GM21381 (cell line): ENCODE measurements at regions not wholly inside any gene's neighbourhood (a gene's known extent, or its start where the extent isn't known, plus 50 kb on each side); places are given as distances from the start of the nearest gene placed in this dataset.

Source experiments
- ATAC-seq: cut with Tn5 transposase; IDR thresholded peaks from one replicate; pipeline ENCODE4 v1.9.1; 2021; ENCODE audit warnings: mild to moderate bottlenecking, moderate library complexity; ENCODE audit not compliant: unreplicated experiment

DNA sequence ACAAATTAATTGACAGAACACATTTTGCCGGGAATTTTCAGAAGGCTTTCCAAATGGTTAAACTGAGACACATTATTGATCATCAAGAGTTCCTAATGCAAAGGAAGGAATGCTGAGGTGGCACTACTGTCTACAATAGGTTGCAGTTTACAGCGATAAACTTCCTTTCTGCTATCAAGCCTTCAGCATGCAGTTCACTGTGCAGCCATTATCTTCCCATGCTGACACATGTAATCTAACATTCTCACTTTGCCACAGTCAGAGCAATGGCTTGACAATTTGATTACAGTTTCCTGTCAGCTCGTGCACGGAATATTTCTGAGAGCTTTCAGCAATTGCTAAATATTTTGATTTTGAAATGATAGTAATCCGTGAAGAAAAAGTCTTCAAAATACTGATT is 166.9 kb upstream of the PRMT6 start:
- ATAC-seq = no peak

DNA sequence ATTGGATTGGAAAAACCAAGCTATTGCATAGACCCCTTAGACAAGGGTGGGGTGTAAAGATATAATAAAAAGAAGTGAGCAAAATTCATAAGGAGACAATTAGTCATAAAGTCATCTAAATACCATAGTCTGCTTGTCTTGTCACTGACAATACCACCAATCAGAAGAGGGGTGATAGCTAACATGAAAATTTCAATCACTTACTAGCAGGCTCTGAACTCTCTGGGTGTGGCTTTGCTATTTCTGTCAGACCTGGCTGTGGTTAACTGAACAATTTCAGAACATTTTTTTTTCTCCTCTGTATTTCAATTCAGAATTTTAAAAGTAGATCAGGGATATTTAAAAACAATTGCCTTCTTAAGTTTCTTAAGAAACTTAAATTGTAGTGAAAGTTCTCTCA is 158.5 kb upstream of the PRMT6 start:
- no peak for ATAC-seq

DNA sequence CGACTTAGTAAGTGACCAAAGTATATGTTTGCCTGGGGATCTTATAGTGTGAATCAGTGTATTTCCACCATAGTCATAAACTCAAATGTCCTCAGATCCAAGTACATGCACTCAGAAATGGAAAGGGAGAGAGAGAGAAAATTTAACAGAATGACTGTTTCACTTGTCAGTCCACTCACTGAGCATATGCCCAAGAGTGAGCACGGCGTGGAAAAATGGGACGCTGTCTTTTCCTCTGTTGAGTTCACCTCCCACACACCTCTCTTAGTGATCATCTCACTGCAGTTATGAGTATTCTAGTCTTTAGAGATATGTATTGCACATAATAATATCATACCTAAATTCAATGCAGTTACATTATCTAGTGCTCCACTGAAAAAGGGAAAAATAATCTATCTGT is 156.8 kb upstream of the PRMT6 start:
- ATAC-seq = no peak

DNA sequence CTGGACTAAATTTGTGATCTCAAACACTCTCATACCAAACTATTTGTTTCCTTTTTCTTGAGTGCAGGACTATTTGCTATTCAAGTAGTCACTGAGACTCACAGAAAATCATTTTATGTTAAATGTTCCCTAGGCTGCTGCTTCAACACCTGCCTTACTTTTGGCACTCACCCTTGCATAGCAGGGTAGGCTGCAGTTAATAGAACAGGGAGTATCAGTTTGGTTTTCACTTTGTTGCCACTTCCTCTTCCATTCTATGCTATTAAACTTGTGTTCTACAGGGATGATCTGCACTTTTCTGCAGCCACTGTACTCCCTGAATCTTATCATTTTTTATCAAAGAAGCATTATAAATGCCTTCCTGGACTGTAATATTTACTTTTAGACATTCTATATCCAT is 148.7 kb upstream of the PRMT6 start:
- peak; percentile 100 for ATAC-seq

DNA sequence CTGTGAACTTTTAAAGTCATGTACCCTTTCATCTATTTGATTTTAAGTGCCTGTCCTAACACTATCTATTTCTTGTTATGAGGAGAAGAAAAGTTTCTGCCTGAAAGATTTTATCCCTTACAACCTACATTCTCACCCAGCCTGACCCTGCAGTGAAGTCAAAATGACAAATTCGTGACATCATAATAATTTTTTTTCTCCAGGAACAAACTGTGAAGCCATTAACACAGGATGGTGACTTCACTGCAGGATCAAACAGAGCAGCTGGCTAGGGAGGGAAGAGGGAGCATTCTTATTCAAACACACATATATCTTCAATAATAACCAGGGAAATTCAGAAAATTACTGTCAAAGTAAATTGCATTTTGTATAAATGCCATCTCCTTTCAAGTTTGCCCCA is 147.8 kb upstream of the PRMT6 start:
- ATAC-seq = no peak

DNA sequence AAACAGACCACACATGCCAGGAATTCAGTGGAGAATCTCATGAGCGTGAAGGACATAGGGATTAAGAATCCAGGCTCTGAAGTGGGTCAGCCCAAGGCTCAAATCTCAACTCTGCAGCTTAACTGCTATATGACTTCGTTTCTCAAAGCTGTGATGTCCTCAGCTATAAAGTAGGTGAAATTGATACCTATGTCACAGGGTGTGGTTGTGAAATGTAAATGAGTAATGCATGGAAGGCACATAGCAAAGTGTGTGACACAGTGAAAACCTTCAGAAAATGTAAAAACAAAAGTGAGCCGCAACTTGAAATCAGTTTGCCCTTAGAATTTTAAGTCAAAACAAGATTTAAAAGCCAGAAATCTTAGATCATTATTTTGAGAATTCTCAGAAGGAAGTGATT is 145.7 kb upstream of the PRMT6 start:
- no peak for ATAC-seq

DNA sequence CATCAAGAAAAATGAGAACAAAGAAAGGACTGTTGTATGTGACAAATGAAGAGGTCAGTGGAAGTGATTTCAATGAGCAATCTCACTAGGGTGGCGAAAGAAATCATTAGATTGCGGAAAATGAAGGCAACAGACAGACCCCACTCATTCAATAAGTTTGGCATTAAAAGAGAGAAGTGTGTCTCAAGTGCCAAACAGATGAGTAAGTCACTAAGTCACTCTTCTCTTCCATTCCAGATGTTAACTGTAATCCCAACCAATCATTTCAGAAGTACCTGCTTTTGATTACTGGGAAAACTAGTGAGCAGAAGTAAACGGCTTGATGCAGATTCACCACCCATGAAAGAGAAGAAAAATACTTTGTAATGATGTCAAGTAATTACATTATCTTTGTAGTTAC is 144.3 kb upstream of the PRMT6 start:
- ATAC-seq = no peak

DNA sequence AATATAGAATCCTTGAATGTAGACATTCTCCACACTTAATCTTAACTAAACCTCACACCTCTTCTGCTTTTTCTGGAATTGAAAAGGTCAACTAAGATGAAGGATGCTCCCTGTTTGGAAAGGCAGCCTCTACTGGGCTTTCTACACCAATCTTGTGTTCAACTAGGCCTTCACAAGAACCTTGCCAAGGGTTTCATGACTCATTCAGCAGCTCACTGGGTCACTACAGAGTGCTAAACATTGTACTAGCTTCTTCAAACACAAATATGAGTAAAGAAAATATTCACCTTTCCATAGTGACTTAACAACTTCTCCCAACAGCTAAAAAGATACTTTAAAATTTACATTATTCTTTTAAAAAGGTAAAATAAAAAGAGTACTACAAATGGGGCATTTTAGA is 135.3 kb upstream of the PRMT6 start:
- ATAC-seq = no peak

DNA sequence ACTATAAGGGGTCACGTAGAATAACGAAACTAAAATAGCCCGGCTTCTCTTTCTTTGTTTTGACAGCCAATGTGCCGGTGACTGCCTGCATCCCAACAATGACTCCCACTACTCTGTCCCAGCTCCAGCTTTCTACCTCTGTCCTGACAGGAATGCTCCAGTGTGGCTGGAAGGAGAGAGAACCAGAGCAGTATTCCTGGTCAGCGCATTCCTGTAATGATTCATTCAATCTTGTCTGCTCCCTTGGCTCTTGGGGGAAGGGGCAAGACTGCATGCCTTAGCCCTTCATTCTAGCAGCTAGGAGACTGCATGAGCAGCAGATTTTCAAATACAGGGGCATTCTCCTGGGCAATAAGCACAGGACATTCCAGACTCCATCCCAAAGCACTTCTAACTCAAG is 132.1 kb upstream of the PRMT6 start:
- no peak for ATAC-seq

DNA sequence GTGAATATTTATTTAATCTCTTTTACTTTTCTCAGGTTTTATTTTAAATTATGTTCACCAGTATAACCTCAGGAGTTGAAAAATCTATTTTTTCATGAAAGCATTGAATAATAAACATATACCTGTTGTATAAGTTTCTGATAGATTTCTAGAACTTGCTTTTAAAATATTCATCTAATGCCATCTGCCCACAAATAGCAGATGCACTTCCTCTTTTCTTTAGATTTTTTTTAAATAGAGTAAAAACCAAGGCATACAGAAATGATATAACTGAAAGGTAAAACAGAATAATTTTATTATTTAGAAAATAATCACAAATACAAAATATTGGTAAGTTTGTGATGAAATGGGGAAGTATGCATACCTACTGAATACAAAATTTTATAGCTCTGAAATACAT is 130.7 kb upstream of the PRMT6 start:
- no peak for ATAC-seq

DNA sequence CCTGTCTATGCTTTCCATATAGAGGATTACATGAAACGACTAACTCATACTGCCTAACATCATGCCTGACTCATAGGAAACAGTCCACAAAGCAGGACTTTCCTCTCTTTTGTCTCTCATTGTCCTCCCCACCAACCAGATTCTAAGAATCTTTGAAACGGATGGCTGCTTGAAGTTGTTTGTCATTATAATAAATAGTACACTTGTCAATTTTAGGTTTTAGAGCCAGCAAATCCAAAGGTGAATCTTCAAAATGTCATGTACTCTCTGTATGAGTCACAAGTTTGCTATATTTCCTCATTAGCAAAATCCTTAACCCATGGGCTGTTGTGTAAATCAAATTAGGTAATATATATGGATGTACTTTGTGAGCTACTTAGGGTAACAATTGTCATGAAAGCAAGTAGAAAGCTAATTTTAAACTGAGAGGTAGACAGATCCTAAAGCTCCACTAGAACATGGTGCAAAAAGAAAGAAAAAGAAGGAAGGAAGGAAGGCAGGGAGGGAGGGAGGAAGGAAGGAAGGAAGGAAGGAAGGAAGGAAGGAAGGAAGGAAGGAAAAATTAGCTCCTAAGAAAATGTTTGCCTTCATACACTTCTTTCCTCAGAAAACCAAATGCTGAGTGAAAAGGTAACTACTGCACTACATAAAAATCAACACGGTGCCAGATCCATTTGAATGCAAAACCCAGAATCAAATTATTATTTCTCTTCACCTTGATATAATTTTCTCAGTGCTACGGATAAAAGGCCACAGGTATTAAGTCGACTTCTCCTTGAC is 129.5 kb upstream of the PRMT6 start:
- ATAC-seq = no peak

DNA sequence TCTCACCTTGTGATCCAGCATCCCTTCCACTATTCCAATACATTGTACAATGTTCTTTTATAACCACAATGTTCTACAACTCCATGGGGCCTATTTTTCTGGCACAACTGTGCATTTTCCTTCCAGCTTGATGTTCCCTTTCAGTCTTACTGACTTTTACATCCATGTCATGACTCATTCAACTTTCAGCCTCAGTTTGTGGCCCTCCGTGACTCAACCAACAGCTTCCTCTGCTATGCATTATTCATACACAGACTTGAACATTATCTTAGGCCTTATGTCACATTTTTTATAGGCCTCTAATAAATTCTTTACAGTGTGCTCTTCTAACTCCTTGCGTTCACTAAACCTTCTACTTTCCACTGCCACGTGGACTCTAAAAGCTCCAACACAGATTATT is 119.4 kb upstream of the PRMT6 start:
- no peak for ATAC-seq

DNA sequence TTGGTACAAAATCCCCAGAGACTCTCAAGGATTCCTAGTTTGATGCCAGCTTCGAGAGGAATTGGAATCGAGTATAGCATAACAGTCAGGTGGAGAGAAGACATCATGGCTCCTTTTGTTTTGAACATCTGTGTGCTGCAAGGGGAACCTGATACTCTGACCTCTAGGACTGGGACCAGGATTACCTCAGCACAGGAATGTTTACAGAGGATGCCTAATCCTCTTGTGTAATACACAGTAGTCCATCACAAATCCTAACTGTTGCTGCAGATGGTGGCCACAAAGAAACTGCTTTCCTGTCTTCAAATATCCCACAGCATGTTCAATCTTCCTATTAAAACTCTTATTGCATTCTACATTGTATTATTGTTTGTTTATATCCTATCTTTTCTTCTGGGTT is 111.8 kb upstream of the PRMT6 start:
- ATAC-seq = no peak

DNA sequence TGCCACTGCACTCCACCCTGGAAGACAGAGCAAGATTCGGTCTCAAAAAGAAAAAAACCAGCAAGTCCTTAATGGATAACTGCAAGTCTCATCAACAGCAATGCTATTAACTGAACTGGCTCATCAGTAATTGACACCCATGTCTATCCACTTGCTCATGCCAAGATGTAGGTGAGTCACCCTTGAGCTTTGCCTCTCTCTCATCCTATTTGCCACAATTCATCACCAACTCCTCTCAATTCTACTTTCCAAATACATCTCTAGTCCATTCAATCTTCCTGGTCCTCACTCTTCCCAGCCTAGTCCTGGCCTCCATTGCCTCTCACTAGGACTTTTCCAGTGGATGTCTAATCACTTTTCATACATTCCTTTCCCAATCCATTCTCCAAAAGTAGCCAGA is 103.7 kb upstream of the PRMT6 start:
- ATAC-seq = no peak

DNA sequence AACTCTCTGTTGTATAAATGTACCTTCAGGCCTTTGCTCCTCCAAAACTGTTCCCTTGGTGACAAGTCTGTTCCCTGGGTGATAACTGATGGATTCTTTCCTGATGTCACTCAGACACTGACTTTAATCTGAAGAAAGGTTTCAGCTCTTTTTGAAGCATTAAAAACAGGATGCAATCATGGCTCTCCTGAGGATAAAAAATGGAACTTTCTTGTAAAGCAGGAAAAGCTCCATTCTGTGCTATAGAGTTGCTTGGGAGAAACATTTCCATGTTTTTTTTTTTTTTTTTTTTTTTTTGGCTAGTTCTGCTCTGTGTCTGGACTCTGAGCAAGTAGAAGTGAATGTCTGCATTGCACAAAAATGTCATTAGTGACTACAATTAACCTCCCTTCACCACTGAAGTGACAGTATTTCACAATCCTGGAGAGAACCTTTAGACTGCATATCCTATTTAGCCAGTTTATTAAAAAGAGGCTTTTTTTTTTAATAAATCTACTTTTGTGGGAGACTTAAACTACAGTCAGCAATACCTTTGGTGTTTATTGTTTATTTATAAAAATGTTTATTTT is 101.7 kb upstream of the PRMT6 start:
- ATAC-seq = no peak

DNA sequence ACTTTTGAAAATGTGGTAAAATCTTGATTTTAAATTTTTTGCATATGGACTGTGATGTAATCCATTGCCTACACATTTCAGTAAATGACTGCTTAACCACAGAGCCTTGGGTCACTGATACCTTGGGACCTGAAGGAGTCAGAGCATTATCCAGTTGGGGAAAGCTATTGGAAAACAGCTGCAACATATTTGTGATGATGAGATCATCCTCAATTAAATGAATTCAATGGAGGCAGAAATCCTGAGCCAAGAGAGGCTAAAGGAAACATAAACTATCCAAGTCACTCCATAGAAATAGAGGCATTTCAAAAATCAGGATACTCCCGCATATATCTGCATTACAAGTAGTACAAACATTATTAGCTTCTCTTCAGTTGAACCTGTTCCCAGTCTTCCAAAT is 99.8 kb upstream of the PRMT6 start:
- no peak for ATAC-seq

DNA sequence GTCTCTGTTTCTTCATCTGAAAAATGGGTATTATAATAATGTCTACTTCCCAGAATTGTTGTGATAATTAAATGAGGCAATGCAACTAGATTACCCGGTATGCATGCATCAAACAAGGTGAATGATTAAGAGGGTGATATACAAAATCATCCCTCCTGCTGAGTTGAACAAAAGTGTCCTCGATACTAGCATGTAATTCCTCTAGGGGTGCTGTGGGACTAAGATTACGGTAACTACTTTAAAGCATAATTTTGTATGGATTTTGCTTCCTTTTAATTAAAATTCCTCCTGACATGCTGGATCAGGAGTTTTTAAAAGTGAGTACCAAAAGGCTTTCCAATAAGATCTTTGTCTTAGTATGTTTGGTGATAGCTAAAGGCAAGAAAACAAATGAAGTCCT is 98.7 kb upstream of the PRMT6 start:
- ATAC-seq = no peak

DNA sequence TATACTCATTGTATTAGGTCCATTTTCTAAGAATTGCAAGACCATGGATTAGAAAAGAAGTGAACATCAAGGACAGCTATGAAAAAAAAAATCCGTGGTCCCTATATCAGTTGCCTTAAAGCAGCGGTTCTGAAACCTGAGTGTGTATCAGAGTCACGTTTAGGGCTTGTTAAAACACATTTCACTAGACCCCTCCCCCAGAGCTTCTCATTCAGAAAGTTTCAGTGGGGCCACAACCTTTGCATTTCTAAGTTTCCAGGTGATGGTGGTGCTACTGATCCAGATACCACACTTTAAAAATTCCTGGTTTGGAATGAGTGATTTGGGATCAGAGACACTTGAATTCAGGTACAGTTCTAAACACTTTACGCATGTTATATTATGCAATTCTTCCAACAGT is 96.1 kb upstream of the PRMT6 start:
- no peak for ATAC-seq

DNA sequence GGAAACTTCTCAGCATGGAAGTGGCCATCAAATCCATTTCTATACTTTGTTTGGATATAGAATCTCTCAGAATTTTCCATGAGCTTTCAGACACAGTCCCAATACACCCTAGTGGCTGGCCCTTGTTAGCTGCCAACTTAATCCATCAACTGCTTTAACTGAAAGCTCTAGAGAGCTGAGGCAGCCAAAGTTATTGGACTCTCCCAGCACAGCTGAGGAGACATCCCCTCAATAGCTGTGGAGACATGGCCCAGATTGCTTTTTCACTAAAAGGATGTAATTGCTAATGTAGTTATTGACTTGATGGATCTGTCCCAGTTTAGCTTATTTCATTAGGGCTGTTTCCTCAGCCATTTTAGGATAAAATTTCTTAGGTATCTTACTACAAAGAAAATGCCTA is 94.8 kb upstream of the PRMT6 start:
- ATAC-seq = no peak

DNA sequence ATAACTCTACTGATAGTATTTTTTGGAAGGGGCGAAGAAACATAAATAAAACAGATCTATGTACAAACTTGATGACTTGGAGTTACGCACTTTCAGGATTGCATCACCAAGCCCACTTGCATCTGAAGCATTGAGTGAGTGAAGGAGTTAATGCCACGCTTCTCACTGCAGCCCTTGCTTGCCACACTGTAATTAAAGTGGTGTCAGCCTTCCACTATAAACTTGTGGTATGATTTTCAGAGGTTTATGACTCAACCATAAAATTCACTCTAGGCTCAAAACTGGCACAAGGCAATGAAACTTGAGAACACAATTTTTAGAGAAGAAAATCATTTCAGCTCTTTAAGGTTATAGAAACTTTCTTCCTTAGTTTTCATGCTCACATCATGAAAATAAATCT is 93.9 kb upstream of the PRMT6 start:
- ATAC-seq = no peak

DNA sequence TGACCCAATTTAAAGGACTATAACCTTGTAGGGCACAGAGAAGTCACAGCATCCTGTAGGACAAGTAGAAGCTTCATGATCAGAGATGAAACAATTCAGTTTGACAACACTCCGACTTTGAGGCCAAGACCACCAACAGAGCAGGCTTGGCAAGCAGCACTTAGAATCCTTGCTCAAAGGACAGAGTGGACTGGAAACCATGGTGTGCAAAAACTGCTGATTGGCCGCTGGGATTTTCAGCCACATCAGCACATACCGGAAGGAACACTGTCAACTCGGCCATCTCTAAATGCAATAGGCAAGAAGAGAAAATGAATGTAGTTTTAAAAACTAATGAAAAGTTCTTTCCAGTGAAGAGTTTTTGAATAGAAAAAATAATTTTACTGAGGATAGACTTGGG is 92.0 kb upstream of the PRMT6 start:
- ATAC-seq = no peak

DNA sequence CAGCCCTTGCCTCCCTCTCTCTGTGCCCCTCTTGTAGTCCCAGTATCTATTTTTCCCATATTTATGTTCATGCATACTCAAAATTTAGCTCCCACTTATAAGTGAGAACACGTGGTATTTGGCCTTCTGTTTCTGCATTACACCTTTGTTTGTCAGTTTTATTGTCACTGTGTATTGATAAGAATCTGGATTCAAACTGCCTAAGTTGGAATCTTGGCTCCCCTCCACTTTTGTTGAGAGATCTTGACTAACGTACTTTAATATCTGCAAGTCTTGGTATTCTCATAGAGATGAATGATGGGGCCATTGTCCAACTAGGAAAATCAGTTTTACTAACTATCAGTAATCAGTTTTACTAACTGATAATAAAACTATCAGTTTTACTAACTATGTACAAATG is 87.8 kb upstream of the PRMT6 start:
- ATAC-seq = no peak

DNA sequence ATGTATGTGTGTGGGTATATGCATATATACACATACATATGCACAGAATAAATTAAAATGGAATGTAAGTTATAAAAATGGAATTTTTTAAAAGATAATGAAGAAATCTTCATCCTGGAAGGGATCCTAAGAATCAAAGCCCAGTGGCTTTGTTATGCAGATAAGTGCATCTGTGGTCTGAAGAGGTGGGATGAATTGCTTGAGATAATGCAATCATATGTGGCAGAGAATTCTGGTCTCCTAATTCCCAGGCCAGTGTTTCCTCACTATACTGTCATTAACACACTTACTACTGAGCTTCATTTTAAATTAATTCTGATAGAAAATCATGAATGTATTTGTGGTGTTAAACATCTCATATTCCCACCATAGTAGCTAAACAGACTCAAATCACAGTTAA is 86.7 kb upstream of the PRMT6 start:
- no peak for ATAC-seq
